Stimulated activated CD4-positive, alpha-beta T cell treated with anti-CD3 and anti-CD28 coated beads, TNF-alpha, amount 100 ng/mL, for 24 hours (primary cell): ENCODE measurements at regions not wholly inside any gene's neighbourhood (a gene's known extent, or its start where the extent isn't known, plus 50 kb on each side); places are given as distances from the start of the nearest gene placed in this dataset.

Experiments
- DNase-seq, 3 experiments: peaks; one replicate each; pipeline ENCODE4 v3.0.0-alpha.2; 2020; ENCODE audit warnings: low read depth in 3 of 3

DNA sequence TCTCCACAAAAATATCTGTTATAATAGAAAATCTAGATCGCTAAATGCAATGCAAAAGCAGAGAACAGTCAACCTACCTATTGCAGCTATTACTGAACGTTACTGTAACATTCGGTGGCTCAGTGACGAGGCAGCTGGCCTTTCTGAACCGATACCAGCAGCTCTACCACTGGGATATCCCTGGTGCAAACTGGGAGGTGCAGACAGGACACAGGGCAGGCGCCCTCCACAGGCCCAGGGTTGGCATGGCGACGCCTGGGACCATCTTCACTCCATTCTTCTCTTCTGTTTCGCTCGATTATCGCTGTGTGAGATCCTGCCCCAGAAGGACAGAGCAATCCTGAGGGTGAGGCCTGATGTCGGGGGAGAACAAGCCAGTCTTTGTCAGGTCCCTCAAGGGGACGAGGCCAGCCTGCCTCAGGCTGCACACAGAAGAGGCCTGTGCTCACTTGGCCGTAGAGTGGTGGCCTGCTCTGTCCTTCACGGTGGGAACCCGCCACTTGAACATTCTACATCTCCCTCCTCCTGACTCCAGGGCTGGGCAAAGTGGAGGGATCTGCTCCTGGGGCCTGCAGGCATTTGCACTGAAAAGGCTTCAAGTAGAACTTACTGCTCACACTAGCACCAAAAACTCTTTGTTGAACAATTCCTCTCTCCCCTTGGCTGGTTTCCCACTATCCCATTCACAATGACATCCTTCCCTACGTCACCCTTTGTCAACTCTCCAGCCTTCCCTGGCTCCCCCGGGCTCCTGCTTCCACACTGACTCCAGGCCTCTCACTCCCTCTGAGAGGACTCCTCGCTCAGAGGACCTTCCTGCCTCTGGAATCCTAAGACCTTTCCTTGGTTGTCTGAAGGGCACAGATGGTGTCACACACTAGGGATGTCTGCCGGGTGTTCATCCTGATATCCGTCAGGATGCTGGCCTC, 49.7 kb downstream of the CYRIA start:
- no peak for DNase-seq

DNA sequence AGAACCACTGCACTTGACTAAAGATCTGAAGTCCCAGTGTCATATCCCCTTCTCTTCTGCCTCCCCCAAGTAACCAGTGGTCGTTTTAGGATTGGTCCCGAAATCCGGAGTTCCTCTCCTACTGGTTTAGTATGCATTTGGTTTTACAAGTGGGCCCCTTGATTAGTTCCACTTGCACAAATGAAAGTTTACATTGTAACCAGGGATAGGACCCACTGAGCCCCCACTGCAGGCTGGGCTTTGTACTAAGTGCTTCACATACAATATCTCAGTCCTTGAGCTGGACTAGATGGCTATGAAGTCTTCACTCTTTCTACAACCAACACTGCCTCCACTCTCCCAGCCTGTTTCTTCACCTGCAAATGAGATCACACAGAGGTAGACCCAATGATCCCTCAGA, 50.4 kb downstream of the CYRIA start:
- DNase-seq: no peak

GRCh38 chr2:16614314-16614860, 51.2 kb downstream of the CYRIA start:
- no peak for DNase-seq

- no peak for DNase-seq
Observed at GRCh38 chr2:16613539-16614011, 52.1 kb downstream of the CYRIA start.

- DNase-seq: no peak
Observed at GRCh38 chr2:16612490-16612889, 53.1 kb downstream of the CYRIA start.

DNA sequence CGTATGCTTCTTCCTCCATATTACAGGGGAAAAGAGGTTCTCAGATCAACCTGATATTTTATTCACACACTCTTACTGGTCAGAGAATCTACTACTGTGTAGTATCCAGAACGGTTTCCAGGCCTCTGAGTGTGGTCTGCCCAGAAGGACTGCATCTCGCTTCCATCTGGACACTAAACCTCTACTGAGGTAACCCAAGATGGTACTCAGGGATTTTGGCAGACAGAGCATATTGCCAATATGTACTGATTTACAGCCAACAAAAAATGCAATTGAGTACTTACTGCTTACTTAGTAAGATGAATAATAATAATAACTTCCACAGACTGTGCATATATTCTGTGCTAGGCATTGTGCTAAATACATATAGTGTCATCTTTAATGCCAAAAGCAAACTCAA, 55.8 kb downstream of the CYRIA start:
- no peak for DNase-seq

- peak; percentile 77 to 87 (median 79) for DNase-seq
Observed at GRCh38 chr2:16608661-16609643, 56.7 kb downstream of the CYRIA start.

DNA sequence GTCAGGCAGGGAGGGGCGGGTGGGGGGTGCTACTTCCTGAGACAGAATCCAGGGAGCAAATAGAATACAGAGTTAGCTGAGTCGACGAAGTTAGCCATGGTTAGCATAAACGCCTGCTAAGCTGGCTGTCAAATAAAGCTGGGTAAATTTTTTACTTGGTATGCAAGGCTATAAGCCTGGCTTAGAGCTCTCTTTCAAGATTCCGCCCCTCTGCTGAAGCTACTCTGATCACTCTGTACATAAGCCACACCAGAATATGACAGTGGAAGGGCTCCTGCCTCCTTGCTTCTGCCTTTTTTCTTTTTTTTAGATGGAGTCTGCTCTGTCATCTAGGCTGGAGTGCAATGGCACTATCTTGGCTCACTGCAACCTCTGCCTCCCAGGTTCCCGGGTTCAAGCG, 58.3 kb downstream of the CYRIA start:
- no peak for DNase-seq

DNA sequence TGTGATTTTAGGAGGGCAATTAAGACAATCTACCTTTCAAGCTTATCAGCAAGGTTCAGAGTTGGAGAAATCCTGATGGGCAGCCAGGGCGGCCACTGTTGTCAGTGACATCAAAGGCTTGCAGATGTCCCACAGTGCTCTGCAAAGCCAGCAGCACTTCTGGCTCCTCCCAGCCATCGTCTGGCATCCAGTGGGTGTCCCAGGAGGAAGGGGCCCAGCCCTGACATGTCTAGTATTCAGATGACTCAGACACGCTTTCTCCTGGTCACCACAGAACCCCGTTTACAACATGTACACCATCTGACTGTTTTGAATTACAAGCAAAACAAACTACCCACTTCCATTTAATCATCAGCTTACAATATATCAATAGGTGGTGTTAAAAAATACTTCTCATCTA, 61.4 kb downstream of the CYRIA start:
- no peak for DNase-seq

DNA sequence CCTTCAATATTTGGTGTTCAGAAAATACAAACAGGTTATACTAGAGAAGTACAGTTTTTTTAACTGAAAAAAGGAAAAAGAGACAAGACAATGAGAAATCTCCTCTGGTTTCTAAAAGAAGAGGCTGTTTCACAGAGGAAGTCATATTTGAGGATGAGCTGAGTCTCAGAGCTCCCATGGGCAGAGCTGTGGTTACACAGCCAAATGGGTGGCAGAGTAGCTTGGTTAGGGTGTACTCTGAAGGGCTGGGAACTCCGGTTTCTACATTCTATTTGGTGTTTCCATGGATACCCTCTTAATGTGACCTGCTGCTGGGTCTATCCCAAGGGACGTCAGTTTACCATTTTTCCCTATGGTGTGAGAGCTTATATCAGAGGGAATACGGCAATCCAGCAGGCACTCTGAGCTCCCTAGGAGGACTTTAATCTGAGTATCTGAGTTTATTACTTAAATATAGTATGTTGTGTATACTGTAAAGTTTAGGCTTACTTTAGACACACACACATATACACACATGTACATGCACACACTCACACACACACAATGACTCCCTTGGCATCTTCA, 74.2 kb downstream of the CYRIA start:
- no peak for DNase-seq

GRCh38 chr2:16589465-16589864, 76.2 kb downstream of the CYRIA start:
- DNase-seq: no peak

DNA sequence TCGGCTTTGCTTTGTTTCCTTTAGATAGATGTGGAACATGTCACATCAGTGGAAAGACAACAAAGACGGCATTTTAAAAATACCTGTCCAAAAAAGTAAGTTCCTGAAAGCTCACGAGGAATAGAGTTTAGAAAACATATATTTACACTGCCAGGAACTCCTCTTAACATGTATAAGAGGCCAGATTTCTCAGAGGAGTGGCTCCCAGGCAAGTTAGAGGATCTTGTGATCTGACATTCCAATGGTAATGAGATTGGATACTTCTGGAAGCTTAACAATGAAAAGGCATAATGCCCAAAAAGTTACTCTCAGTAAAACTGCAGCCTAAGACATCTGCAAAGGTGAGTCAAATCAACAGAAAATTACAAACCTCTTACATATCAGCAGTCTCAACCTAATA, 77.1 kb downstream of the CYRIA start:
- DNase-seq: no peak

DNA sequence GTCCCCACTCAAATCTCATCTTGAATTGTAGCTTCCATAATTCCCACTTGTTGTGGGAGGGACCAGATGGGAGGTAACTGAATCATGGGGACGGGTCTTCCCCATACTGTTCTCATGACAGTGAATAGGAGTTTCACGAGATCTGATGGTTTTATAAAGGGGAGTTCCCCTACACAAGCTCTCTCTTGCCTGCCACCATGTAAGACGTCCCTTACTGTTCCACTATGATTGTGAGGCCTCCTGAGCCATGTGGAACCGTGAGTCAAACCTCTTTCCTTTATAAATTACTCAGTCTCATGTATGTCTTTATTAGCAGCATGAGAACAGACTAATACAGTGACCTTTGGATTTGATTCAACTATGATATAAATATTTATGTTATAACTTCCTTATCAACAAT, 78.0 kb downstream of the CYRIA start:
- DNase-seq: no peak

GRCh38 chr2:16584824-16585540, 80.7 kb downstream of the CYRIA start:
- DNase-seq: no peak

DNA sequence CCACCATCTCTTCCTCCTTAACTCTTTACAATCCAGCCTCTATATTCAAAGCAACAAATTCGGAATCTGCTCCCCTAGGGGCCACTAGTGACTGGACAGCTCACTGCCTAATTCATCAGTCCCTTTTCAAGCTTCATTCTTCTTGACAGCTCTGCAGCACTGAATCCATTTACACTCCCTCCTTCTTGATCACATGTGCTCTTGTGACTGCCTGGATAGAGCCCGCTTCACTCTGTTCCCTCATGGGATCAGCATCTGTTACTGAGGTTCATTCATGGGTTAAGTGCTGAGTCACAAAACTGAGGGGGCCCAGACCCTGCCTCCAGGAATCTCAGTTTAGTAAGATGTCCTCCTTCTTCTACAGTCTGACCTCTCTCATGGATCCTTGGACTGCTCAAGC, 81.5 kb downstream of the CYRIA start:
- DNase-seq: no peak

GRCh38 chr2:16581241-16581640, 84.4 kb downstream of the CYRIA start:
- DNase-seq: no peak

GRCh38 chr2:16578081-16578480, 87.6 kb downstream of the CYRIA start:
- DNase-seq: no peak

- DNase-seq: no peak
Observed at GRCh38 chr2:16570516-16570915, 95.1 kb downstream of the CYRIA start.

DNA sequence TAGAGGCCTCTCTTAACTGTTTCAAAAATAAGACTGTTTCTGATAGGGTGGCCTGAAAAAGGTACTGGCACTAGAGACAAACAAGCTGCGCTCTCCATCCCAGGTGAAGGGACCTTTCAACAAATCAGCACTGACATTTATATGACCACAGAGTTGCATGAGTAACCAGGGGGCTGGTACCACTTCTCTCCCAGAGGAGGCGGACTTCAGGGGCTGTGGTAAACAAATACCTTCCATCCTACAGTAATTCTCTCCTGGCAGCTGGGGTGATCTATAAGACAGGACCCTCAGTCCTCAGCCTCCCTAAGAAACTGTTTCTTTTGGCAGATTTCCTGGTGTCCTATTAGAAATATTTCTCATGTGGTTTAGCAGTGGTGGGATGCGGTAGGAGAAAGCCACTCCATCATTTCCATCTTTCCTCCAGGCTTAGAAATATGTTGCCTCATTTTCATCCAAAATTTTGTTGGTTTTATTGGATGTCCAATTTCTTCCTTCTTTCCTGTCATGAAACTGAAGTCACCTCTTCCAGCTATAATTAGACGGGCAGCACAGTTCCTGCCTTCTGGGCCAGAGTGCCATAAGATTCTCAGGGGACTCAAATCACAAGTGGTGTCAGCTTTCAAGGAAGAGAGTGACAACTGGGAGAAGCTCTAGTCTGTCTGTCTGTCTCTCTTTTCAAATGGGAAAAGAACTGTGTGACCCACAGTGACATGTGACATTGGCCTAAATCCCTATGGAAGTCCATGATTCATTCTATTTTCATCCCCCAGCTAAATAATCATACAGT, 96.4 kb downstream of the CYRIA start:
- no peak for DNase-seq

GRCh38 chr2:16566701-16567100, 98.9 kb downstream of the CYRIA start:
- no peak for DNase-seq
